Midbrain (tissue), 1 donor: ENCODE measurements at regions not wholly inside any gene's neighbourhood (a gene's known extent, or its start where the extent isn't known, plus 50 kb on each side); places are given as distances from the start of the nearest gene placed in this dataset.
"Not testable (repeated sequence)": the region's sequence is repeated elsewhere in the genome, so short reads cannot be mapped to it uniquely, and the experiment has no call there.

ENCODE experiments used
- DNase-seq: peaks from one replicate; lab custom pipeline; 2025; lab: John Stamatoyannopoulos, UW

GRCh38 chr21:27068811-27069210 is 101.9 kb upstream of the ADAMTS5 start:
- no peak for DNase-seq

GRCh38 chr21:27067226-27067625 is 100.3 kb upstream of the ADAMTS5 start:
- DNase-seq: no peak

GRCh38 chr21:27062443-27062842 is 95.6 kb upstream of the ADAMTS5 start:
- DNase-seq: no peak

- no peak for DNase-seq
Observed at GRCh38 chr21:27061770-27062169, 94.9 kb upstream of the ADAMTS5 start.

GRCh38 chr21:27060190-27060589 is 93.3 kb upstream of the ADAMTS5 start:
- no peak for DNase-seq

- no peak for DNase-seq
Observed at GRCh38 chr21:27058673-27059605, 92.1 kb upstream of the ADAMTS5 start.

- DNase-seq: no peak
Observed at GRCh38 chr21:27057997-27058396, 91.1 kb upstream of the ADAMTS5 start.

GRCh38 chr21:27047658-27048314 is 80.9 kb upstream of the ADAMTS5 start:
- DNase-seq: no peak

GRCh38 chr21:27047283-27047657 is 80.4 kb upstream of the ADAMTS5 start:
- DNase-seq: no peak

GRCh38 chr21:27045281-27045985 is 78.5 kb upstream of the ADAMTS5 start:
- no peak for DNase-seq

GRCh38 chr21:27043377-27043776 is 76.5 kb upstream of the ADAMTS5 start:
- no peak for DNase-seq

- DNase-seq: no peak
Observed at GRCh38 chr21:27040738-27041469, 74.0 kb upstream of the ADAMTS5 start.

- no peak for DNase-seq
Observed at GRCh38 chr21:27036736-27037301, 69.9 kb upstream of the ADAMTS5 start.

GRCh38 chr21:27035791-27036190 is 68.9 kb upstream of the ADAMTS5 start:
- no peak for DNase-seq

GRCh38 chr21:27034796-27035195 is 67.9 kb upstream of the ADAMTS5 start:
- no peak for DNase-seq

GRCh38 chr21:27033471-27033870 is 66.6 kb upstream of the ADAMTS5 start:
- no peak for DNase-seq

GRCh38 chr21:27026501-27026900 is 59.6 kb upstream of the ADAMTS5 start:
- DNase-seq: no peak

GRCh38 chr21:27025708-27026107 is 58.8 kb upstream of the ADAMTS5 start:
- DNase-seq: not testable (repeated sequence)

GRCh38 chr21:27024971-27025370 is 58.1 kb upstream of the ADAMTS5 start:
- DNase-seq: no peak

- no peak for DNase-seq
Observed at GRCh38 chr21:27024301-27024700, 57.4 kb upstream of the ADAMTS5 start.

GRCh38 chr21:27023186-27023585 is 56.3 kb upstream of the ADAMTS5 start:
- no peak for DNase-seq

GRCh38 chr21:27021801-27022200 is 54.9 kb upstream of the ADAMTS5 start:
- no peak for DNase-seq
